ENCODE measurements at regions not wholly inside any gene's neighbourhood (a gene's known extent, or its start where the extent isn't known, plus 50 kb on each side); places are given as distances from the start of the nearest gene placed in this dataset.
"Not testable (repeated sequence)": the region's sequence is repeated elsewhere in the genome, so short reads cannot be mapped to it uniquely, and the experiment has no call there.

- DNase-seq = no peak
These were observed 106.3 kb upstream of the RNU6-1 start for GRCh38 chr15:67945951-67946700.

DNA sequence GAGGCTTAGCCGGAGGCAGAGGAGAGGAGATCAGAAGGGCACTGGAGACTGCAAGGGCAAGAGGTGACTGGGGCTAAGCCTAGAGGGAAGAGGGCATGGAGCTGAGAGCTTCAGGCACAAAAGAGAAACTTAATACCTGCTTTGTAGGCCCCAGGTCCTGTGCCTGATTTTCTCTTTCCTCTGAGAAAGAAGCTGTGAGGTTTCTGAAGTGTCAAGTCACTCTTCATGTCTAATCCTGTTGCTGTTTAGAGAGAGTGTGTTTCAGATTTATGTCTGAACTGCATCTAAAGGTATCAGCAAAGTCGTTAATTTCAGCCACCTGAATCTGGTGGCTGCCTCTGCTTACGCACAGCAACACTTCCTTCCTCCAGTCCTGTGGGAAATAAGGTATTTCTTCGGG is 106.9 kb upstream of the RNU6-1 start:
- DNase-seq = no peak

DNA sequence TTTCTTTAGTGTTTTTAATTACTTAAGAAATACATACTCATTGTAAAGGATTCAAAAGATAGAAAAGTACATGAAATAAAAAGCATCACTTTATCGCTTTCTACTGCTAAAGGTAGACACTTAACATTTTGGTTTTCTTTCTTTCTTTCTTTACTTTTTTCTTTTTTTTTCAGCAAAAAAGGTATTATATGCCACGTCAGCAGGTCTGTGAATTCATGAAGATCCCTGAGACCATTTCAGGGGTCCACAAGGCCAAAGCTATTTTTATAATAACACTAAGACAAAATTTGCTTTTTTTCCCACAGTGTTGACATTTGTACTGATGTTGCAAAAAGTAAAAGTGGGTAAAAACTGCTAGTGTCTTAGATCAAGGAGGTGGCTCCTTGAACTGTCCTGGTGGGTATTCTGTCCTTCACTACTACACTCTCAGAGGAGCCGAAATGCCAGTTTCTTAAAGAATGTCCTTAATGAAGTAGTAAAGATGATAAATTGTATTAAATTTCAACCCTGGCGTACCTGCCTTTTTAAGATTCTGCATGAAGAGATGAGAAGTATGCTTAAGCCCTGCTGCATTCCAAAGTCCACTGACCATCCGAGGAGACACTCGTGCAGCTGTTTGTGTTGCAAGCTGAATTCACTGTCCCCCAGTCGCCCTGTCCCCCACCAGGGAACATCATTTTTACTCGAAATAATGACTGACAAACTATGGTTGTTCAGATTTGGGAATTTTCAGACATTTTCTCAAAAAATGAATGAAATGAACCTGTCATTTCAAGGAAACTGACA is 106.7 kb upstream of the PIAS1 start:
- DNase-seq = no peak

DNA sequence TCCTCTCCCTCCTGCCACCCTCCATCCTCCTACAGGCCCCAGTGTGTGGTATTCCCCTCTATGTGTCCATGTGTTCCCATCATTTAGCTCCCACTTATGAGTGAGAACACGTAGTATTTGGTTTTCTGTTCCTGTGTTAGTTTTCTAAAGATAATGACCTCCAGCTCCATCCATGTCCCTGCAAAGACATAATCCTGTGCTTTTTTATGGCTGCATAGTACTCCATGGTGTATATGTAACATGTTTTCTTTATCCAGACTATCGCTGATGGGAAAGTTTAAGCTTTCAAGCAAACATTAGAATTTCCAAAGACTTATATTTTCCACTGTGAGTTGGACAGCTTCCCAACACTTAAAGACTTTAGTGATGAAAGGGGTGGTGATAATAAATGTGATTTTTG is 105.9 kb upstream of the PIAS1 start:
- DNase-seq = no peak

DNA sequence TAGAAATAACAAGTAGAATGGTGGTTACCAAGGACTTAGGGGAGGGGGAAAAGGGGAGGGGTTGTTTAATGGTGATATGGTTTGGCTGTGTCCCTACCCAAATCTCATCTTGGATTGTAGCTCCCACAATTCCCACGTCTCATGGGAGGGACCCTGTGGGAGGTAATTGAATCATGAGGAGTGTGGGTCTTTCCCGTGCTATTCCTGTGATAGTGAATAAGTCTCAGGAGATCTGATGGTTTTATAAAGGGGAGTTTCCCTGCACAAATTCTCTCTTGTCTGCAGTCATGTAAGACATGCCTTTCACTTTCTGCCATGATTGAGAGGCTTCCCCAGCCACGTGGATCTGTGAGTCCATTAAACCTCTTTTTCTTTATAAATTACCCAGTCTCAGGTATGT is 102.9 kb upstream of the PIAS1 start:
- not testable (repeated sequence) for DNase-seq

GRCh38 chr15:67953299-67953698 is 100.8 kb upstream of the PIAS1 start:
- DNase-seq = no peak

- DNase-seq = no peak
These were observed 98.9 kb upstream of the PIAS1 start for GRCh38 chr15:67955252-67955651.

- DNase-seq = no peak
These were observed 96.5 kb upstream of the PIAS1 start for GRCh38 chr15:67957435-67958132.

- peak; percentile 11 for DNase-seq
These were observed 86.2 kb upstream of the PIAS1 start for GRCh38 chr15:67967871-67968431.

GRCh38 chr15:67968564-67968963 is 85.6 kb upstream of the PIAS1 start:
- no peak for DNase-seq

GRCh38 chr15:67968966-67969365 is 85.1 kb upstream of the PIAS1 start:
- no peak for DNase-seq

DNA sequence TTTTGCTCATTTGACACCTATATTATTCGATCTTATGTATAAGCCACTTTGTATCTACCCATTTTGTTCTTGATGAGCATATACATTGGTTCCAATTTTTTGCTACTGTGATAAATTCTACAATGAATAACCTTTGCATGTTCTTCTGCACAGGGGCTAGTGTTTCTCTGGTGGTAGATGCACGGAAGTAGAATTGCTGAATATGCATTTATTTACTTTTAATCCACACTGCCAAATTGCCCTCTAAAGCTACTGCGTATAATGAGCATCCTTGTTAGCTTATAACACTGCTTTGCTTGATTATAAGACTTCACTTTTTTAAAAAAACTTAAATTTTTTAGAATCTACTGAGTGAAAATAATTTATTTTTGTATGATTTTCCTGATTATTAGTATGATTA is 84.2 kb upstream of the PIAS1 start:
- DNase-seq = no peak

DNA sequence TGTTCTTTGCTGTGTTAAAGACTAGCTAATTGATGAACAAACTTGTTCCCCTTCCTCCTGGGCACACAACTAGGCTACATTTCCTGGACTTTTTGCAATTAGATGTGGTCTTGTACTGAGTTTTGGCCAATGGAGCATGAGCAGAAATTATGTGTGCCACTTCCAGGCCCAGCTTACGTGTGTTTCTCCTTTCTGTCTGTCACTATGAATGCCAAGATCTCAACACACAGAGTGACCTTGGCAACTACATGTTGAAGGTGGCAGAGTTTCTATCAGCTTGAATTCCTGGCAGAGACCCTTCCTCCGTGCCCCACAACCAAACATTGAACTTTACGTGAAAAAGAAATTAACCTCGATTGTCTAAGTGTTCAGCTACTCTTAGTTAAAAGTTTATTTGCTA is 81.7 kb upstream of the PIAS1 start:
- no peak for DNase-seq

- DNase-seq = no peak
These were observed 80.3 kb upstream of the PIAS1 start for GRCh38 chr15:67973846-67974245.

DNA sequence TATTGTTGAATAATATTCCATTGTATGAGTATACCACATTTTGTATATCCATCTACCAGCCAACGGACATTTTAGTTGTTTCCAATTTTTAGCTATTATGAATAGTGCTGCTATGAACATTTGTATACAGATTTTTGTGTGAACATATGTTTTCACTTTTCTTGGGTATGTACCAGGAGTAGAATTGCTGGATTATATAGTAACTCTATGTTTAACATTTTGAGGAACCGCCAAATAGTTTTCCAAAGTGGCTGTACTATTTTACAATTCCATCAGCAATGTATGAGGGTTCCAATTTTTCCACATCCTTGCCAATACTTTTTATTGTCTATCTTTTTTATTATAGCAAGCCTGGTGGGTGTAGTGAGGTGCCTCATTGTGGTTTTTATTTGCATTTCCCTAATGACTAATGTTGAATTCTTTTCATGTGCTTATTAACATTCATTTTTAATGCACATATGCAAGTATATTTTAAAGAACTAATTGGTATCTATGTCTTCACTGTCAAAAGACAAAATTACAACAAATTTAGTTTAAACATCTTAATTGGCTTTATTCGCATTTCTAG is 77.5 kb upstream of the PIAS1 start:
- DNase-seq = no peak

DNA sequence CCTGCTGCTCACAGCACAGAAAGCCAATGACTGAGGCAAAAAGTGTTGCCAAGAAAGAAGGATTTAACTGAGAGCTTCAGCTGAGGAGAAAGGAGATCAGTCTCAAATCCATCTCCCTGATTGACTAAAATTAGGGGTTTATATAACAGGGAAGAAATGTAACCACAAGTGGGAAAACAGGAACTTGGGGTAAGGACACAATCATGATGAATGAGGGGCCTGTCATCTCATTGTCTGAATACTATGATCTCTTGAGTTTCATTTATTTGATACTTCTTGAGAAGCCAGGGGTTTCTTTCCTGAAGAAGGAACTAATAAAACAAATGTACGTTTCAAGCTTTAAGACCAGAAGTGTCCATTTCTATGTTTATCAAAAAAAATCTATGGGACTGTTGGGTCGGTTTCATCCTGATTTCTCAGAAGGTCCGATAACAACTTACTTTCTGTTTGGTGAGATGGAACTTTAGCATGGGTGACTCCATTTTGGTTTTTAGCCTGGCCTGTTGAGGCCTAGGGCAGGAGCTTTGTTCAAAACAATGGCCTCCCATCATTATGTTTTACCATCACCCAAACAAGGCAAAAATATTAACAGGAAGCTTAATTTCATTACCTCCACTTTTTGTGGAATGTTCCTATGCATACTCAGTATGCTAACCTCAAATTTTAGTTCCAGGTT is 76.6 kb upstream of the PIAS1 start:
- DNase-seq = no peak

- DNase-seq = no peak
These were observed 74.8 kb upstream of the PIAS1 start for GRCh38 chr15:67979281-67979680.

GRCh38 chr15:67980171-67980570 is 73.9 kb upstream of the PIAS1 start:
- DNase-seq = no peak

- no peak for DNase-seq
These were observed 73.1 kb upstream of the PIAS1 start for GRCh38 chr15:67980773-67981685.

- DNase-seq = no peak
These were observed 72.3 kb upstream of the PIAS1 start for GRCh38 chr15:67981848-67982247.

GRCh38 chr15:67991706-67992105 is 62.4 kb upstream of the PIAS1 start:
- DNase-seq = no peak
